ENCODE measurements at regions not wholly inside any gene's neighbourhood (a gene's known extent, or its start where the extent isn't known, plus 50 kb on each side); places are given as distances from the start of the nearest gene placed in this dataset.

- TF ChIP-seq ARNTL (CRISPR knock-in tag; IDR thresholded peaks at IDR 0.05; ENCODE audit: borderline replicate concordance, low read depth) (no peak), ZFP30 (CRISPR knock-in tag; IDR thresholded peaks at IDR 0.05) (no peak), PATZ1 (CRISPR knock-in tag; IDR thresholded peaks at IDR 0.05; ENCODE audit: borderline replicate concordance) (no peak), ISL1 (CRISPR knock-in tag; IDR thresholded peaks at IDR 0.05) (no peak), SNAI2 (CRISPR knock-in tag; IDR thresholded peaks at IDR 0.05) (no peak), TOX (CRISPR knock-in tag; IDR thresholded peaks at IDR 0.05; ENCODE audit: borderline replicate concordance) (no peak), GLIS3 (CRISPR knock-in tag; IDR thresholded peaks at IDR 0.05) (no peak)
These were observed 52.5 kb upstream of the PRSS23 start for GRCh38 chr11:86747801-86748200.
